ENCODE measurements at regions not wholly inside any gene's neighbourhood (a gene's known extent, or its start where the extent isn't known, plus 50 kb on each side); places are given as distances from the start of the nearest gene placed in this dataset.
A peak's percentile ranks its signal among the peaks of the same experiment; 100 is the strongest.

GRCh38 chr2:34912084-34912483, 1313.0 kb upstream of the FAM98A start:
- Histone ChIP-seq H3K36me3 (ENCODE audit: control insufficient read depth in 4 of 4, insufficient read depth in 3 of 4, low read depth in 1 of 4, low read length in 3 of 4) (no peaks in the 10 kb centered on the region), H3K27ac (ENCODE audit: low read depth in 1 of 2, low read length in 2 of 2) (no peak overlapping the region), H3K9ac (ENCODE audit: low read depth in 1 of 2, low read length in 2 of 2) (no peak overlapping the region), H3K4me3 (ENCODE audit: low read depth in 1 of 3, low read length in 3 of 3) (no peak overlapping the region), H3K4me1 (ENCODE audit: control insufficient read depth in 4 of 4, insufficient read depth in 4 of 4, low read length in 3 of 4) (no peaks in the 10 kb centered on the region), H3K27me3 (ENCODE audit: control insufficient read depth in 4 of 4, insufficient read depth in 4 of 4, low read length in 3 of 4) (peaks cover 0 to 7% (median 0%) of the 10 kb centered on the region in 4 donors), H3K9me3 (ENCODE audit: control insufficient read depth in 4 of 4, low read length in 3 of 4) (peaks cover 0 to 3% (median 0%) of the 10 kb centered on the region in 4 donors)
- no peak for DNase-seq (ENCODE audit: low spot score)
- 74% methylated on average over 2 of the region's 2 CpGs for WGBS
- no peak for TF ChIP-seq SP1 (IDR thresholded peaks at IDR 0.05)
- TF ChIP-seq YY1 (IDR thresholded peaks at IDR 0.05): no peak
- TF ChIP-seq FOXA1 (IDR thresholded peaks at IDR 0.05): no peak
- no peak for TF ChIP-seq FOXA2 (IDR thresholded peaks at IDR 0.05)
- TF ChIP-seq CTCF (IDR thresholded peaks at IDR 0.05; ENCODE audit: low read depth, low read length, missing input control): no peak
- no peak for TF ChIP-seq RAD21 (IDR thresholded peaks at IDR 0.05)
- TF ChIP-seq JUND (IDR thresholded peaks at IDR 0.05): no peak
- no peak for TF ChIP-seq MAX (IDR thresholded peaks at IDR 0.05)
- TF ChIP-seq HNF4A (conservative IDR thresholded peaks at IDR 0.05): no peak
- no peak for TF ChIP-seq REST (IDR thresholded peaks at IDR 0.05)
- no peak for TF ChIP-seq EGR1 (IDR thresholded peaks at IDR 0.05; ENCODE audit: low read depth in 2 of 2)
- no peak for TF ChIP-seq NR2F2 (IDR thresholded peaks at IDR 0.05)

GRCh38 chr2:34909992-34910705, 1311.0 kb upstream of the FAM98A start:
- Histone ChIP-seq H3K27me3 (ENCODE audit: control insufficient read depth in 4 of 4, insufficient read depth in 4 of 4, low read length in 3 of 4) (peaks cover 0 to 3% (median 0%) of the 10 kb centered on the region in 4 donors), H3K27ac (ENCODE audit: low read depth in 1 of 2, low read length in 2 of 2) (no peak overlapping the region), H3K4me3 (ENCODE audit: low read depth in 1 of 3, low read length in 3 of 3) (no peak overlapping the region), H3K36me3 (ENCODE audit: control insufficient read depth in 4 of 4, insufficient read depth in 3 of 4, low read depth in 1 of 4, low read length in 3 of 4) (no peaks in the 10 kb centered on the region), H3K4me1 (ENCODE audit: control insufficient read depth in 4 of 4, insufficient read depth in 4 of 4, low read length in 3 of 4) (no peaks in the 10 kb centered on the region), H3K9me3 (ENCODE audit: control insufficient read depth in 4 of 4, low read length in 3 of 4) (no peaks in the 10 kb centered on the region), H3K9ac (ENCODE audit: low read depth in 1 of 2, low read length in 2 of 2) (no peak overlapping the region)
- DNase-seq (ENCODE audit: low spot score): no peak
- TF ChIP-seq HNF4A (conservative IDR thresholded peaks at IDR 0.05) (no peak), CTCF (IDR thresholded peaks at IDR 0.05; ENCODE audit: low read depth, low read length, missing input control) (peak; percentile 9), RAD21 (IDR thresholded peaks at IDR 0.05) (peak in 1 of 2 donors; percentile 59)
- 53% methylated on average over 4 of the region's 4 CpGs for WGBS
